ENCODE measurements at regions not wholly inside any gene's neighbourhood (a gene's known extent, or its start where the extent isn't known, plus 50 kb on each side); places are given as distances from the start of the nearest gene placed in this dataset.
"Not testable (repeated sequence)": the region's sequence is repeated elsewhere in the genome, so short reads cannot be mapped to it uniquely, and the experiment has no call there.

- no peak for DNase-seq
Observed at GRCh38 chr3:81363816-81364215, 397.6 kb downstream of the GBE1 start.

GRCh38 chr3:81354119-81354518 lies 407.3 kb downstream of the GBE1 start:
- no peak for DNase-seq

GRCh38 chr3:81352867-81353266 lies 408.6 kb downstream of the GBE1 start:
- peak; percentile 24 to 53 for DNase-seq

GRCh38 chr3:81349816-81350340 lies 411.6 kb downstream of the GBE1 start:
- DNase-seq = no peak

GRCh38 chr3:81339040-81339845 lies 422.2 kb downstream of the GBE1 start:
- peak in 1 of 2 experiments; percentile 17 for DNase-seq

- no peak for DNase-seq
Observed at GRCh38 chr3:81336470-81336869, 425.0 kb downstream of the GBE1 start.

GRCh38 chr3:81329835-81330234 lies 431.6 kb downstream of the GBE1 start:
- not testable (repeated sequence) for DNase-seq

- no peak for DNase-seq
Observed at GRCh38 chr3:81326245-81326644, 435.2 kb downstream of the GBE1 start.

- no peak for DNase-seq
Observed at GRCh38 chr3:81320862-81321261, 440.6 kb downstream of the GBE1 start.

GRCh38 chr3:81315030-81315429 lies 446.4 kb downstream of the GBE1 start:
- DNase-seq = no peak

GRCh38 chr3:81311321-81311720 lies 450.1 kb downstream of the GBE1 start:
- DNase-seq = no peak

GRCh38 chr3:81308306-81308705 lies 453.1 kb downstream of the GBE1 start:
- DNase-seq = no peak

- no peak for DNase-seq
Observed at GRCh38 chr3:81307221-81307620, 454.2 kb downstream of the GBE1 start.

- DNase-seq = no peak
Observed at GRCh38 chr3:81303321-81303720, 458.1 kb downstream of the GBE1 start.

GRCh38 chr3:81302045-81302444 lies 459.4 kb downstream of the GBE1 start:
- DNase-seq = peak in 1 of 2 experiments; percentile 42

GRCh38 chr3:81301230-81301629 lies 460.2 kb downstream of the GBE1 start:
- no peak for DNase-seq

- no peak for DNase-seq
Observed at GRCh38 chr3:81300324-81300927, 461.0 kb downstream of the GBE1 start.

- DNase-seq = no peak
Observed at GRCh38 chr3:81299481-81299880, 462.0 kb downstream of the GBE1 start.

- no peak for DNase-seq
Observed at GRCh38 chr3:81295906-81296577, 465.4 kb downstream of the GBE1 start.

GRCh38 chr3:81293156-81293555 lies 468.3 kb downstream of the GBE1 start:
- DNase-seq = no peak

GRCh38 chr3:81291586-81291985 lies 469.9 kb downstream of the GBE1 start:
- no peak for DNase-seq

GRCh38 chr3:81289676-81290075 lies 471.8 kb downstream of the GBE1 start:
- DNase-seq = no peak

- DNase-seq = no peak
Observed at GRCh38 chr3:81279481-81280379, 481.7 kb downstream of the GBE1 start.
